Endodermal cell (in vitro differentiated cells): ENCODE measurements at regions not wholly inside any gene's neighbourhood (a gene's known extent, or its start where the extent isn't known, plus 50 kb on each side); places are given as distances from the start of the nearest gene placed in this dataset.

Experiments
- DNase-seq: peaks from one replicate; pipeline ENCODE4 v3.0.0-alpha.2; 2017
- H3K27ac ChIP-seq: 2 replicates; pipeline ENCODE4 v1.5.1; 2013; ENCODE audit warnings: mild to moderate bottlenecking, low read depth, low read length, moderate library complexity
- H3K27me3 ChIP-seq: 2 replicates; pipeline ENCODE4 v1.6.1; 2013; ENCODE audit warnings: mild to moderate bottlenecking, low read length, moderate library complexity; ENCODE audit not compliant: insufficient read depth, control insufficient read depth, poor library complexity, severe bottlenecking
- H3K36me3 ChIP-seq: 2 replicates; pipeline ENCODE4 v1.7.0; 2013; ENCODE audit warnings: mild to moderate bottlenecking, low read length, moderate library complexity; ENCODE audit not compliant: control insufficient read depth, insufficient read depth
- H3K4me1 ChIP-seq: one replicate; pipeline ENCODE4 v1.7.0; 2013; ENCODE audit warnings: low read length; ENCODE audit not compliant: control insufficient read depth, insufficient read depth
- H3K4me3 ChIP-seq: 2 replicates; pipeline ENCODE4 v1.5.1; 2013; ENCODE audit warnings: mild to moderate bottlenecking, low read length, moderate library complexity
- H3K9ac ChIP-seq: 2 replicates; pipeline ENCODE4 v1.6.1; 2013; ENCODE audit warnings: mild to moderate bottlenecking, low read length, moderate library complexity; ENCODE audit not compliant: poor library complexity, severe bottlenecking; ENCODE audit errors: extremely low read depth
- H3K9me3 ChIP-seq: 2 replicates; pipeline ENCODE4 v1.6.1; 2013; ENCODE audit warnings: mild to moderate bottlenecking, low read length, moderate library complexity; ENCODE audit not compliant: control insufficient read depth
- H3K27ac Mint-ChIP-seq: 2 replicates; pipeline ENCODE4 v1.8.0; 2020; ENCODE audit warnings: mixed read lengths
- H3K27me3 Mint-ChIP-seq: 2 replicates; pipeline ENCODE4 v1.8.0; 2021; ENCODE audit warnings: mild to moderate bottlenecking, mixed read lengths; ENCODE audit not compliant: insufficient read depth
- H3K36me3 Mint-ChIP-seq: 2 replicates; pipeline ENCODE4 v1.8.0; 2020; ENCODE audit warnings: low read depth, mixed read lengths
- H3K4me1 Mint-ChIP-seq: 2 replicates; pipeline ENCODE4 v1.8.0; 2020; ENCODE audit warnings: mixed read lengths
- H3K4me3 Mint-ChIP-seq: 2 replicates; pipeline ENCODE4 v1.8.0; 2020; ENCODE audit warnings: mild to moderate bottlenecking, moderate library complexity, mixed read lengths
- H3K9me3 Mint-ChIP-seq: 2 replicates; pipeline ENCODE4 v1.8.0; 2020; ENCODE audit warnings: mild to moderate bottlenecking, mixed read lengths
- WGBS, 2 experiments: methylation state at CpG; one replicate each; pipeline versions ENCODE4 v1.1.5 to v1.1.7; 2013; ENCODE audit warnings: missing lambda C conversion rate in 2 of 2, mixed read lengths in 1 of 2; ENCODE audit not compliant: insufficient coverage in 1 of 2, insufficient read length in 1 of 2; 5-methylcytosine and 5-hydroxymethylcytosine counted together
- TF ChIP-seq, protein P1 (sequence below): fragments of 200-600 bp; sonication (generic); conservative IDR thresholded peaks from 2 replicates; pipeline ENCODE4 v1.5.0; 2021; ENCODE audit warnings: antibody characterized with exemption, mild to moderate bottlenecking

DNA sequence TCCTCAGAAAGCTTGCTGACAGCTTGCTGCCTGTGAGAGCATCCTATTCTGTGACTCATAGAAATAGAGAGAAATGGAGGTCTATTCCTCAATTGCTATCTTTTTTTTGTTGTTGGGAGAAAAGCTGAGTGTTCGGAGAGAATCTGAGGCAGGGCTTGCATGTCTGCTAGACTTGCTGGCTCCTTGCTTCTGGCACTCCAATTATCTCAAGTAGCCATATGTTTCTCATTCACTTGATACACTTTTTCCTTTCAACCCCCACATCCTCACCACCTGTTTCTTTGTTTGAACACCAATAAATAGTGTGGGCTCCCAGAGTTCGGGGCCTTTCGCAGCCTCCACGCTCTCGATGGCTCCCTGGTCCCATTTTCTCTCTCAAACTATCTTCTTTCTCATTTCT is 172.2 kb downstream of the SH2D4B start:
- H3K9me3 Mint-ChIP-seq: no peaks in the 10 kb centered on the region
- H3K4me1 Mint-ChIP-seq: peaks cover 11% of the 10 kb centered on the region
- H3K36me3 Mint-ChIP-seq: no peaks in the 10 kb centered on the region
- TF ChIP-seq, protein P1, sequence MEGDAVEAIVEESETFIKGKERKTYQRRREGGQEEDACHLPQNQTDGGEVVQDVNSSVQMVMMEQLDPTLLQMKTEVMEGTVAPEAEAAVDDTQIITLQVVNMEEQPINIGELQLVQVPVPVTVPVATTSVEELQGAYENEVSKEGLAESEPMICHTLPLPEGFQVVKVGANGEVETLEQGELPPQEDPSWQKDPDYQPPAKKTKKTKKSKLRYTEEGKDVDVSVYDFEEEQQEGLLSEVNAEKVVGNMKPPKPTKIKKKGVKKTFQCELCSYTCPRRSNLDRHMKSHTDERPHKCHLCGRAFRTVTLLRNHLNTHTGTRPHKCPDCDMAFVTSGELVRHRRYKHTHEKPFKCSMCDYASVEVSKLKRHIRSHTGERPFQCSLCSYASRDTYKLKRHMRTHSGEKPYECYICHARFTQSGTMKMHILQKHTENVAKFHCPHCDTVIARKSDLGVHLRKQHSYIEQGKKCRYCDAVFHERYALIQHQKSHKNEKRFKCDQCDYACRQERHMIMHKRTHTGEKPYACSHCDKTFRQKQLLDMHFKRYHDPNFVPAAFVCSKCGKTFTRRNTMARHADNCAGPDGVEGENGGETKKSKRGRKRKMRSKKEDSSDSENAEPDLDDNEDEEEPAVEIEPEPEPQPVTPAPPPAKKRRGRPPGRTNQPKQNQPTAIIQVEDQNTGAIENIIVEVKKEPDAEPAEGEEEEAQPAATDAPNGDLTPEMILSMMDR: peak; percentile 20
- Histone ChIP-seq H3K4me1 (peaks cover 4% of the 10 kb centered on the region), H3K9ac (no peak overlapping the region), H3K36me3 (no peaks in the 10 kb centered on the region), H3K4me3 (no peak overlapping the region), H3K9me3 (peaks cover 4% of the 10 kb centered on the region), H3K27ac (no peak overlapping the region), H3K27me3 (no peaks in the 10 kb centered on the region)
- no peak overlapping the region for H3K4me3 Mint-ChIP-seq
- no peaks in the 10 kb centered on the region for H3K27me3 Mint-ChIP-seq
- peak; percentile 32 for DNase-seq
- WGBS, 2 experiments: 98 to 100% methylated on average over 4 to 5 of the region's 5 CpGs
- H3K27ac Mint-ChIP-seq: no peak overlapping the region

DNA sequence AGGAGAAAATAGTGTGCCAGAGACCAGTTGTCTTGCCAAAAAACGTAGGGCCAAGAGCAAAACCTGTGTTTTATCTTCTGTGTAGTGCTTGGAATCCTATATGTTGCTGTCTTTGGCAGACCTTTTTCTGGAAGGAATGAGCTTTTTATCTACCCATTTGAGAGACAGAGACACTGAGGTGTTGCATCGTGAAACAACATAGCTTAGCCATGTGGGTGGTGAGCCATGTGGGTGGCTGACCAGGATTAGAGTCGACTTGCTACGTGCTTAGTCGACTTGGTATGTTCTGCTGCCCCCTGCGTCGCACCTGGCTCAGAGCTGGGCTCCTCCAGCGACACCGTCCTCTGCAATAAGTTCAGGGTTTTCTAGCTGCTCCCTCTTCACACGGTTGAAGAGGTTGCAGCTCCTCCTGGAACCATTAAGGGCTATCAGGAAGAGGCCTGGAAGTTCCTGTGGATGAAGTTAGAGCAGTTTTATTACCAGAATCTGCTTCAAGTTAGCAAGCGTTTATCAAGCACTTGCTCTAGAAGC is 175.8 kb downstream of the SH2D4B start:
- no peak overlapping the region for H3K4me3 Mint-ChIP-seq
- peaks cover 4% of the 10 kb centered on the region for H3K4me1 ChIP-seq
- TF ChIP-seq, protein P1: no peak
- H3K27ac ChIP-seq: no peak overlapping the region
- no peak overlapping the region for H3K27ac Mint-ChIP-seq
- no peaks in the 10 kb centered on the region for H3K9me3 ChIP-seq
- no peak overlapping the region for H3K9ac ChIP-seq
- DNase-seq: peak; percentile 59
- H3K27me3 ChIP-seq: no peaks in the 10 kb centered on the region
- H3K4me1 Mint-ChIP-seq: peaks cover 17% of the 10 kb centered on the region
- no peaks in the 10 kb centered on the region for H3K36me3 ChIP-seq
- no peaks in the 10 kb centered on the region for H3K36me3 Mint-ChIP-seq
- H3K4me3 ChIP-seq: no peak overlapping the region
- no peaks in the 10 kb centered on the region for H3K9me3 Mint-ChIP-seq
- WGBS, 2 experiments: 93 to 95% methylated on average over 8 to 11 of the region's 11 CpGs
- H3K27me3 Mint-ChIP-seq: no peaks in the 10 kb centered on the region

- Mint-ChIP-seq H3K27ac (no peak overlapping the region), H3K4me3 (no peak overlapping the region), H3K4me1 (peaks cover 17% of the 10 kb centered on the region), H3K9me3 (no peaks in the 10 kb centered on the region), H3K27me3 (no peaks in the 10 kb centered on the region), H3K36me3 (no peaks in the 10 kb centered on the region)
- Histone ChIP-seq H3K9me3 (no peaks in the 10 kb centered on the region), H3K4me3 (no peak overlapping the region), H3K27ac (no peak overlapping the region), H3K4me1 (peaks cover 4% of the 10 kb centered on the region), H3K9ac (no peak overlapping the region), H3K27me3 (no peaks in the 10 kb centered on the region), H3K36me3 (no peaks in the 10 kb centered on the region)
- DNase-seq: peak; percentile 34
- TF ChIP-seq, protein P1: no peak
- WGBS, 2 experiments: 95 to 96% methylated on average over 4 to 11 of the region's 11 CpGs
These were observed 176.9 kb downstream of the SH2D4B start for GRCh38 chr10:80714566-80714965.
